ENCODE measurements at regions not wholly inside any gene's neighbourhood (a gene's known extent, or its start where the extent isn't known, plus 50 kb on each side); places are given as distances from the start of the nearest gene placed in this dataset.

DNA sequence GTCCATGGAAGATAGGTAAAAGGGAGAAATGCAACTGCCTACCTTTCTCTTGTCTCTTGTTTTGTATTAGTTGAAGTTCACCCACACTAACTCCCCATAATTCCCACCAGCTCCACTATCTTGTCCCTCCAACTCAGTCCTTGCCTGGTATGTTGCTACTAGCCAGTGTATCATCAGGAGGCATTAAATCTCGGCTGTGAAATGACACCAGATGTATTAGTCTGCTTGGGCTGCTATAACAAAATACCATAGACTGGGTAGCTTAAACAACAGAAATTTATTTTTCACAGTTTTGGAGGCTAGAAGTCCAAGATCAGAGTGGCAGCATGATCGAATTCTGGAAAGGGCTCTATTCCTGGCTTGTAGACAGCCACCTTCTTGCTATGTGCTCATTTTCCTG lies 102.3 kb upstream of the WDR72 start (continued):
- TF ChIP-seq EMX1 (CRISPR knock-in tag; IDR thresholded peaks at IDR 0.05) (no peak), GRHL2 (CRISPR knock-in tag; IDR thresholded peaks at IDR 0.05; ENCODE audit: insufficient replicate concordance, severe bottlenecking) (no peak)

DNA sequence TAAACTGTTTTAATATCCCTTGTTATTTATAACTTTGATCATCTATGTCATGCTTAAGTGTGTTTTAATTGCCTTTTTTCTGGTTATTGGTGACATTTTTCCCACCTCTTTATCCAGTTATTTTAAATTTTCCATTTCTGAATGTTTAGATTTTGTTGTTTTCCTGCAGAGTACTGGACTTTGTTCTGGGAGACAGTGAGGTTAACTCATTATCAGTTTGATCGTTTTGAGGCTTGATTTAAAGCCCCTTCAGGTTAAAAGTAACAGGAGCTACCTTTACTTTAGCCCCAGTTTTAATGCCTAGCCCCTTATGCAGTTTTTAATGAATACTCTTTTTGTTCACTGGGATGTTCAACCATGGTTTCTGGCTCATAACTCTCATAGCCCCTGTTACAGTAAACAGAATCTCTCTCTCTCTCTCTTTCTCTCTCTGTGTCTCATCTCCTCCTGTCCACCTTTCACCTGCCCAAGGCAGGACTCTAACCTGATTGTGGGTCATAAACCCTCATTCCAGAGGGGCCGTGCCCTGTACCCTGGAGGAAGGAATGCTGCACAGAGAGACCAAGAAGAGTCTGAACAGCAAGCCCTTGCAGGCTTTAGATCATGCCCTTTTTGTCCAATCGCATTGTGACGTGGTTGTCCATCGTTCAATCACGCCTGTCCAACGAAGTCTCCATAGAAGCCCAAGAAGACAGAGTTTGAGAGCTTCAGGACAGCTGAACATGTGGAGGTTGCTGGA lies 91.8 kb upstream of the WDR72 start:
- H3K27me3 Mint-ChIP-seq (ENCODE audit: low read depth): no peaks in the 10 kb centered on the region
- H3K27ac Mint-ChIP-seq: no peak overlapping the region
- H3K9me3 Mint-ChIP-seq: peaks cover 9% of the 10 kb centered on the region
- ChIA-PET CTCF (no interaction called here), POLR2A (no interaction called here)
- ATAC-seq (no peak), DNase-seq (ENCODE audit: low spot score) (no peak)
- no peak overlapping the region for H3K4me3 Mint-ChIP-seq
- TF ChIP-seq HMGA2 (CRISPR knock-in tag; IDR thresholded peaks at IDR 0.05) (no peak), ZNF138 (CRISPR knock-in tag; conservative IDR thresholded peaks at IDR 0.05) (no peak), ZNF232 (CRISPR knock-in tag; IDR thresholded peaks at IDR 0.05) (no peak)
- no peaks in the 10 kb centered on the region for H3K36me3 Mint-ChIP-seq
- H3K4me1 Mint-ChIP-seq: no peaks in the 10 kb centered on the region

DNA sequence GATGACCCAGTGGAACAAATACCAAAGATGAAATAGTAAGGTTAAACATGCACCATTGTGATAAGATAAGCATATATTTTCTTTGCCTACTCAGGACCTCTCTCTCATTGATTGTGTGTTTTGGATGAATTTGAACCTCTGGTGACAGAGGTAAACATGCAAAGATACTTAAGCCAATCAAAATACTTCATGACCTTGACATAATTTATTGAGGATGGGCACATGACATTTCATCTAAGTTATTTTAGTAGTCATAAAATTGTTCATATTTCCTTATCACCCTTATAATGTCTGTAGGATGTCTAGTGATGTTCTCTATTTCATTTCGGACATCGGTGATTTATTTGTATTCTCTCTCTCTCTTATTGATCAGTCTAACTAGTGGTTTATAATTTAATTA lies 88.3 kb upstream of the WDR72 start:
- Mint-ChIP-seq H3K9me3 (peaks cover 4% of the 10 kb centered on the region; the same call in 1 of the 2 replicates), H3K27ac (no peak overlapping the region), H3K27me3 (ENCODE audit: low read depth) (no peaks in the 10 kb centered on the region), H3K36me3 (no peaks in the 10 kb centered on the region), H3K4me3 (no peak overlapping the region), H3K4me1 (no peaks in the 10 kb centered on the region)
- POLR2A ChIA-PET: no interaction called here
- DNase-seq (ENCODE audit: low spot score) (no peak), ATAC-seq (no peak)
- CTCF ChIA-PET: no interaction called here
- TF ChIP-seq KAT7 (CRISPR knock-in tag; IDR thresholded peaks at IDR 0.05; ENCODE audit: borderline replicate concordance) (no peak), CBFB (CRISPR knock-in tag; IDR thresholded peaks at IDR 0.05; ENCODE audit: low read depth) (no peak), GABPB1 (CRISPR knock-in tag; IDR thresholded peaks at IDR 0.05) (no peak), HMGA2 (CRISPR knock-in tag; IDR thresholded peaks at IDR 0.05) (no peak), GRHL2 (CRISPR knock-in tag; IDR thresholded peaks at IDR 0.05; ENCODE audit: insufficient replicate concordance, severe bottlenecking) (no peak), ZNF263 (CRISPR knock-in tag; IDR thresholded peaks at IDR 0.05; ENCODE audit: low read depth) (no peak), ESRRA (CRISPR knock-in tag; IDR thresholded peaks at IDR 0.05; ENCODE audit: borderline replicate concordance) (no peak), PRRX2 (CRISPR knock-in tag; IDR thresholded peaks at IDR 0.05) (no peak), RORB (CRISPR knock-in tag; IDR thresholded peaks at IDR 0.05) (no peak)
- TF ChIP-seq, protein P1, sequence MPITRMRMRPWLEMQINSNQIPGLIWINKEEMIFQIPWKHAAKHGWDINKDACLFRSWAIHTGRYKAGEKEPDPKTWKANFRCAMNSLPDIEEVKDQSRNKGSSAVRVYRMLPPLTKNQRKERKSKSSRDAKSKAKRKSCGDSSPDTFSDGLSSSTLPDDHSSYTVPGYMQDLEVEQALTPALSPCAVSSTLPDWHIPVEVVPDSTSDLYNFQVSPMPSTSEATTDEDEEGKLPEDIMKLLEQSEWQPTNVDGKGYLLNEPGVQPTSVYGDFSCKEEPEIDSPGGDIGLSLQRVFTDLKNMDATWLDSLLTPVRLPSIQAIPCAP (CRISPR knock-in tag; IDR thresholded peaks at IDR 0.05): no peak
- TF ChIP-seq, protein P2, sequence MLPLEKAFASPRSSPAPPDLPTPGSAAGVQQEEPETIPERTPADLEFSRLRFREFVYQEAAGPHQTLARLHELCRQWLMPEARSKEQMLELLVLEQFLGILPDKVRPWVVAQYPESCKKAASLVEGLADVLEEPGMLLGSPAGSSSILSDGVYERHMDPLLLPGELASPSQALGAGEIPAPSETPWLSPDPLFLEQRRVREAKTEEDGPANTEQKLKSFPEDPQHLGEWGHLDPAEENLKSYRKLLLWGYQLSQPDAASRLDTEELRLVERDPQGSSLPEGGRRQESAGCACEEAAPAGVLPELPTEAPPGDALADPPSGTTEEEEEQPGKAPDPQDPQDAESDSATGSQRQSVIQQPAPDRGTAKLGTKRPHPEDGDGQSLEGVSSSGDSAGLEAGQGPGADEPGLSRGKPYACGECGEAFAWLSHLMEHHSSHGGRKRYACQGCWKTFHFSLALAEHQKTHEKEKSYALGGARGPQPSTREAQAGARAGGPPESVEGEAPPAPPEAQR (CRISPR knock-in tag; IDR thresholded peaks at IDR 0.05): no peak
- TF ChIP-seq, protein P3, sequence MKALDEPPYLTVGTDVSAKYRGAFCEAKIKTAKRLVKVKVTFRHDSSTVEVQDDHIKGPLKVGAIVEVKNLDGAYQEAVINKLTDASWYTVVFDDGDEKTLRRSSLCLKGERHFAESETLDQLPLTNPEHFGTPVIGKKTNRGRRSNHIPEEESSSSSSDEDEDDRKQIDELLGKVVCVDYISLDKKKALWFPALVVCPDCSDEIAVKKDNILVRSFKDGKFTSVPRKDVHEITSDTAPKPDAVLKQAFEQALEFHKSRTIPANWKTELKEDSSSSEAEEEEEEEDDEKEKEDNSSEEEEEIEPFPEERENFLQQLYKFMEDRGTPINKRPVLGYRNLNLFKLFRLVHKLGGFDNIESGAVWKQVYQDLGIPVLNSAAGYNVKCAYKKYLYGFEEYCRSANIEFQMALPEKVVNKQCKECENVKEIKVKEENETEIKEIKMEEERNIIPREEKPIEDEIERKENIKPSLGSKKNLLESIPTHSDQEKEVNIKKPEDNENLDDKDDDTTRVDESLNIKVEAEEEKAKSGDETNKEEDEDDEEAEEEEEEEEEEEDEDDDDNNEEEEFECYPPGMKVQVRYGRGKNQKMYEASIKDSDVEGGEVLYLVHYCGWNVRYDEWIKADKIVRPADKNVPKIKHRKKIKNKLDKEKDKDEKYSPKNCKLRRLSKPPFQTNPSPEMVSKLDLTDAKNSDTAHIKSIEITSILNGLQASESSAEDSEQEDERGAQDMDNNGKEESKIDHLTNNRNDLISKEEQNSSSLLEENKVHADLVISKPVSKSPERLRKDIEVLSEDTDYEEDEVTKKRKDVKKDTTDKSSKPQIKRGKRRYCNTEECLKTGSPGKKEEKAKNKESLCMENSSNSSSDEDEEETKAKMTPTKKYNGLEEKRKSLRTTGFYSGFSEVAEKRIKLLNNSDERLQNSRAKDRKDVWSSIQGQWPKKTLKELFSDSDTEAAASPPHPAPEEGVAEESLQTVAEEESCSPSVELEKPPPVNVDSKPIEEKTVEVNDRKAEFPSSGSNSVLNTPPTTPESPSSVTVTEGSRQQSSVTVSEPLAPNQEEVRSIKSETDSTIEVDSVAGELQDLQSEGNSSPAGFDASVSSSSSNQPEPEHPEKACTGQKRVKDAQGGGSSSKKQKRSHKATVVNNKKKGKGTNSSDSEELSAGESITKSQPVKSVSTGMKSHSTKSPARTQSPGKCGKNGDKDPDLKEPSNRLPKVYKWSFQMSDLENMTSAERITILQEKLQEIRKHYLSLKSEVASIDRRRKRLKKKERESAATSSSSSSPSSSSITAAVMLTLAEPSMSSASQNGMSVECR (CRISPR knock-in tag; IDR thresholded peaks at IDR 0.05; ENCODE audit: borderline replicate concordance): no peak
- TF ChIP-seq, protein P4, sequence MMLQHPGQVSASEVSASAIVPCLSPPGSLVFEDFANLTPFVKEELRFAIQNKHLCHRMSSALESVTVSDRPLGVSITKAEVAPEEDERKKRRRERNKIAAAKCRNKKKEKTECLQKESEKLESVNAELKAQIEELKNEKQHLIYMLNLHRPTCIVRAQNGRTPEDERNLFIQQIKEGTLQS (CRISPR knock-in tag; conservative IDR thresholded peaks at IDR 0.05): no peak
- TF ChIP-seq, protein P5, sequence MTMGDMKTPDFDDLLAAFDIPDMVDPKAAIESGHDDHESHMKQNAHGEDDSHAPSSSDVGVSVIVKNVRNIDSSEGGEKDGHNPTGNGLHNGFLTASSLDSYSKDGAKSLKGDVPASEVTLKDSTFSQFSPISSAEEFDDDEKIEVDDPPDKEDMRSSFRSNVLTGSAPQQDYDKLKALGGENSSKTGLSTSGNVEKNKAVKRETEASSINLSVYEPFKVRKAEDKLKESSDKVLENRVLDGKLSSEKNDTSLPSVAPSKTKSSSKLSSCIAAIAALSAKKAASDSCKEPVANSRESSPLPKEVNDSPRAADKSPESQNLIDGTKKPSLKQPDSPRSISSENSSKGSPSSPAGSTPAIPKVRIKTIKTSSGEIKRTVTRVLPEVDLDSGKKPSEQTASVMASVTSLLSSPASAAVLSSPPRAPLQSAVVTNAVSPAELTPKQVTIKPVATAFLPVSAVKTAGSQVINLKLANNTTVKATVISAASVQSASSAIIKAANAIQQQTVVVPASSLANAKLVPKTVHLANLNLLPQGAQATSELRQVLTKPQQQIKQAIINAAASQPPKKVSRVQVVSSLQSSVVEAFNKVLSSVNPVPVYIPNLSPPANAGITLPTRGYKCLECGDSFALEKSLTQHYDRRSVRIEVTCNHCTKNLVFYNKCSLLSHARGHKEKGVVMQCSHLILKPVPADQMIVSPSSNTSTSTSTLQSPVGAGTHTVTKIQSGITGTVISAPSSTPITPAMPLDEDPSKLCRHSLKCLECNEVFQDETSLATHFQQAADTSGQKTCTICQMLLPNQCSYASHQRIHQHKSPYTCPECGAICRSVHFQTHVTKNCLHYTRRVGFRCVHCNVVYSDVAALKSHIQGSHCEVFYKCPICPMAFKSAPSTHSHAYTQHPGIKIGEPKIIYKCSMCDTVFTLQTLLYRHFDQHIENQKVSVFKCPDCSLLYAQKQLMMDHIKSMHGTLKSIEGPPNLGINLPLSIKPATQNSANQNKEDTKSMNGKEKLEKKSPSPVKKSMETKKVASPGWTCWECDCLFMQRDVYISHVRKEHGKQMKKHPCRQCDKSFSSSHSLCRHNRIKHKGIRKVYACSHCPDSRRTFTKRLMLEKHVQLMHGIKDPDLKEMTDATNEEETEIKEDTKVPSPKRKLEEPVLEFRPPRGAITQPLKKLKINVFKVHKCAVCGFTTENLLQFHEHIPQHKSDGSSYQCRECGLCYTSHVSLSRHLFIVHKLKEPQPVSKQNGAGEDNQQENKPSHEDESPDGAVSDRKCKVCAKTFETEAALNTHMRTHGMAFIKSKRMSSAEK (CRISPR knock-in tag; IDR thresholded peaks at IDR 0.05; ENCODE audit: borderline replicate concordance): no peak

All from WTC11 (cell line).